NCI-H774 (cell line): ENCODE measurements at regions not wholly inside any gene's neighbourhood (a gene's known extent, or its start where the extent isn't known, plus 50 kb on each side); places are given as distances from the start of the nearest gene placed in this dataset.

Experiments
- DNase-seq: peaks from one replicate; lab custom pipeline; 2025; lab: John Stamatoyannopoulos, UW

DNA sequence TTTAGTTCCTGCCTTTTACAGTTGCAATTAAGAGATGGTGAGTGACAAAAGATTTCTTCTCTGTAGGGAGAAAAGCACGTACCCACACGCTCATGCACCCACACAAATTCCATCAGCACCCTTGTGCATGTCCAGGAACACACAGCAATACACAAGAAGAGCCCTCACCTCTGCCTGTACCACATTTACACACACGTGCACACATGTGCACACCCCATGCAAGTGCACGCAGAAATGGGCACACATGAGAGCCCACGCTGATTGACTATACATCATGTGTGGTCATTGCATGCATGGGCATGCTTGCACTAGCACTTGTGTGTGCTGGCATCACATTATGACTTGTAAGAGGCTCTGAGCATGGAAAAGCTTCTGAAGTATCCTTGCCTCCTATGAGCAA, 70.5 kb downstream of the SERPINA3 start:
- no peak for DNase-seq

DNA sequence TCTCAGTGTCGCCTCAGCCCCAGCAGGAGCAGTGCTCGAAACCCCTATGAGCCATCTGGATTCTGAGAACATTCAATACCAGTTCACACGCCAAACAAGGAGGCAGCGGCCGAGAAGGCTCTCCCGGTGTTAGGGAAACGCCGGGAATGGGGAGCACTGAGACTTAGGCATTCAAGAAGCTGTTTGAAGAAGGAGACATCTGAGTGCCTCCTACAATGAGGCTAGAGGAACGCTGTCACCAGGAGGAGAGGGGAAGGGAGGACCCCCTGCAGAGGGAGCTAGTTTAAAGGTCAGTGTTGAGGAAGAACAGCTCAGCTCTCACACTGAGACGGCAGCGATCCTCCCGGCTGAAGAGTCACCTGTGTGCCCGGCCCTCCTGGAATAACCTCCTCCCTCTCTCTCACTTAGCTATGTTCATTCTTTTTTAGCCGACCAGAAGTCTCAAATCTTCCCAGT, 69.9 kb downstream of the SERPINA3 start:
- DNase-seq, result no peak

DNA sequence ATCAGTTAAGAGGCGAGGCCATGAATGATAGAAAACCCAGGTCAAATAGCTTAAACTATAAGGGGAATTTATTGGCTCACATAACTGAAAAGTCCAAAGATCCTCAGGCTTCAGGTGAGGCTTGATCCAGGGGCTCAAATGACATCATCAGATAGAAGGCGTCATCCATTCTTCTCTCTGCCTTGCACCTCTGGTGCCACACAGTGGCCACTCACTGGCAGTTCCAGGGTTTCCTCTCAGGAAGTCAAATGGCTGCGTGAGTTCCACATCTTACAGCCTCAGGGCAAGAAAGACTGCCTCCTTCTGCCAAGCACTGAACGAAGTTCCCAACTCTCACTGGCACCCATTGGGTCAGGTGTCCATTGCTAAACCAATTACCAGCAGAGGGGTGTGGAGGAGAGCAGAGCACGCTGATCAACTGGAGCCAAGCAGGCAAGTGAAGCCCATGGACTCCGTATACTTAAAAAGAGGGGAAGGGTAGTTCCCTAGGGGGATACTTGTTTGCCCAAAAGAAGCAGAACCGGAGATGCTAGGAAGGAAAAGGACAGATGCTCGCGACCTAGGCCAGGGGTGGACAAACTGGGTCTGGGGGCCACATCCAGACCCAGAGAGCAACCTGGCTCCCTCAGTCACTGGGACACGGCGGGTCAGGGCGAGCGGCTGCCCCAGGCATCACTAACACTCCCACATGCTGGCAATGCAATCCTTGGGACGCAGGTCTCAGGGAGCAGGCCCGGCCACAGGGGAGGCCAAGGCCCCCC, 69.3 kb downstream of the SERPINA3 start:
- DNase-seq, result no peak

DNA sequence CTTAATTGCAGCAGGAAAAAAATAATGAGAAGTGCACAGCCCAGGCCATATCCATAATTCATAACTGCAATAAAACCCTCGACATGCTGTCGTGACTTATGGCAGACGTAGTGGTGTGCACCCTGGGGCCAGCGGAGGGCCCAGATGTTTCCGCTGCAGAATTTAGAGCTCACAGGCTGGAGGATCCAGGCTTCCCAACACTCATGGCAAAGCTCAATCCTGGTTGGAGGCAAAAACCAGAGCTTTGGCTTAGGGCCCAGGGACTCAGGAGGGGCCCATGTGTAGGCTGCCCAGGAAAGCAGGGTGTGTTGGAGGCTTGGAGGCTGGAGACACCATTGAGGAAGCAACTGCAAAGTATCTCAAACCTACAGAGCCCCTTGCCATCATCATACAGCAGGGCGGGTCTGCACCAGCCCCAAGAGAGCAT, 68.7 kb downstream of the SERPINA3 start:
- DNase-seq, result no peak

GRCh38 chr14:94679937-94680861, 68.0 kb downstream of the SERPINA3 start:
- no peak for DNase-seq

DNA sequence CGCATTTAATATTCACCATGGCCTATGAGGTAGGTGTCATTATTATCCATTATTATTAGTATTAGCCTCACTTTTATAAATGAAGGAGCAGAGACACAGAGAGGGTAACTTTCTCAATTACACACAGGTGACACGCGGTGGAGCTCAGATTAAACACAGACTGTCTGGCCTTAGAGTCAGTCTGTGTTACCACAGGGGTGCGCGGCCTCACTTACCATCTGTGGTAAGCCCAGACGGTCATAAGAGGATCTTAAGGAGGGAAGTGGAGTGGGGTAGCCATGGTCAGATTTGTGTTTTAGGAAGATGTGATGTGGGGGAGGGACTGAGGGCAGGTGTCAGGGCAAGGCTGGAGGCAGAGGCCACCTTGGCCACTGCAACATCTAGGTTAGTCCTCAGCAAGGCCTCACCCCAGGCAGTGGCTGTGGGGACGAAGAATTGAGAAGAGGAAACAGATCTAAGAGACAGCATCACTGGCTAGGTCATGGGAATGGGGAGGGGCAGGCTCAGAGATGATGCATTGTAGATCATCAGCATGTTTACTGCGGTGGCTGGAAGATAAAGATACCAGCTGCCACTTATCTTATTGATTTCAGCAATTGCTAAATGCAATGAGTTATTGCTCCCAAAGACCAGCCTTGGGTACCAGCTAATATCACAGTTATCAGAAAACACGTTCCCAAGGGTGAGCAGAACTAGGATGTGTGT, 67.1 kb downstream of the SERPINA3 start:
- DNase-seq, result no peak

GRCh38 chr14:94677747-94678146, 65.6 kb downstream of the SERPINA3 start:
- DNase-seq, result no peak

- DNase-seq, result no peak
These were observed 65.0 kb downstream of the SERPINA3 start for GRCh38 chr14:94677213-94677612.

DNA sequence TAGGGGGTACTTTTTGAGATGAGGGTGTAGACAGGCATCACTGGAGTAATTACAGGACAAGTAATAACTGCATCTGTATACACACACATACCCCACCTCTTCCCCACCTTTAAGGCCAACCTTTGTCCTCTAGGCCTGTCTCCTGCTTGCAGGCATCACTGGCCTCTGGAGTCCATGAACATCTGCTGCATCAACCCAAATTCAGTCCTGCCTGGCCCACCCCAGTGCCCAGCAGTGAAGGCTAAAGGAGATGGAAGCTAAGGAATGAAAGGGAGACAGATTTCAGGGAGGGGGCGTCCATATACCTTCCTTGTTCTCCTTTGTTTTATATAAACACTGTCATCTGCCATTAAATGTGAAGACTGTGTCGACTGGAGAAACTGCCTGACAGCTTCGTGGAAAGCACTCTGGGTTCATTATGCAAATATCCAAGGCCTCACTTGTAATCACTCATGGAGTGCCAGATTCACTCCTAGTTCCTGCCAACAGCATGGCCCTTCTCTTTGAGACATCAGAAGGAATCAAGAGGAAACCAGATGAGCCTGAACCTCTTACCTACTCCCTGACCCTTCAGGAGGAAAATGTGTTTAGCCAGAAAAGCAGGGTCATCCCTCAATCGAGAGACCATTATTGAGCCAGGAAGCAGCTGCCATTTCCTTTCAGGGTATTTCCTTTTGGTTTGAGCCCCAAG, 64.4 kb downstream of the SERPINA3 start:
- DNase-seq, result no peak

- no peak for DNase-seq
These were observed 62.8 kb downstream of the SERPINA3 start for GRCh38 chr14:94675036-94675435.

DNA sequence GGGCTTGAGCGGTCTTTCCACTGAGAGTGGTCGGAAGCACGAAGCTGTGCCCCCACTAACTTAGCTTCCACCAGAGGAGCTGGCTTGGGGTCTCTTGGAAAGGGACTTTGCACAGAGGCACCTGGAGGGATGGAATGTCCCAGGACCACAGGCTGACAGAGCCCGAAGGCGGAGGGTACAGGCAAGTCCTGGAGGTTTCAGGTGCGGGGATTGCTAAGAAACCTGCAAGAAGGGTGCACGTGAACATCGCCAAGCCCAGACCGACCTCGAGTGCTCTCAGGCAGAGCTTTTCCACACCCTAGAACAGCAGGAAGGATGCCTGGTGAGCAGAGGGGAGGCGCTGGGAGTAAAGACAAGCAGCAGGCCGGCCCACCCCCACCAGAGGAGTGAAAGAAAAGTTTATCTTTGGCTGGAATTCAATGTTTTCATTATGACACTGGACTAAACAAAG, 61.6 kb downstream of the SERPINA3 start:
- no peak for DNase-seq
